Stimulated activated CD8-positive, alpha-beta memory T cell treated with anti-CD3 and anti-CD28 coated beads, Interleukin-2, amount 100 ng/mL, for 48 hours (primary cell): ENCODE measurements at regions not wholly inside any gene's neighbourhood (a gene's known extent, or its start where the extent isn't known, plus 50 kb on each side); places are given as distances from the start of the nearest gene placed in this dataset.
"Not testable (repeated sequence)": the region's sequence is repeated elsewhere in the genome, so short reads cannot be mapped to it uniquely, and the experiment has no call there.

ENCODE experiments used
- DNase-seq, 2 donors: peaks; one replicate each; pipeline ENCODE4 v3.0.0-alpha.2; 2020; ENCODE audit warnings: low read depth in 2 of 2

DNA sequence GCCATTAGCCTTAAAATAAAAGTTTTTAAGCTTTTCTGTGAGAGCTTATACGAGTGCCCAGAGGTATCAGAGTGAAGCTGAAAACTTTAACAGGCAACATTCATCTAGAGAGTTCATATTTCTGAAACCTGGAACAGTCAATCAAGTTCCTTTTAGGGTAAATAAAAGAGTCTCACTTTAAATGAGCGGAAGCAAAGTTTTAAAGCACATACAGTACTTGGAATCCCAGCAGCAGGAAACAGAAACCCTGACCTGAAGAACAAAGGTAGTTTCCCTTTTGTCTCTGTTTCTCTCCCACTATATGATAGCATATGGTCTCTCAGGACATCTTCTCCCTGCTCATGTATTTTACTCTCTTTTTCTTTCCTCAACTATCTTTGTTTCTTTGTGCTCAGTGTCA lies 153.0 kb downstream of the ASB9 start:
- no peak for DNase-seq

DNA sequence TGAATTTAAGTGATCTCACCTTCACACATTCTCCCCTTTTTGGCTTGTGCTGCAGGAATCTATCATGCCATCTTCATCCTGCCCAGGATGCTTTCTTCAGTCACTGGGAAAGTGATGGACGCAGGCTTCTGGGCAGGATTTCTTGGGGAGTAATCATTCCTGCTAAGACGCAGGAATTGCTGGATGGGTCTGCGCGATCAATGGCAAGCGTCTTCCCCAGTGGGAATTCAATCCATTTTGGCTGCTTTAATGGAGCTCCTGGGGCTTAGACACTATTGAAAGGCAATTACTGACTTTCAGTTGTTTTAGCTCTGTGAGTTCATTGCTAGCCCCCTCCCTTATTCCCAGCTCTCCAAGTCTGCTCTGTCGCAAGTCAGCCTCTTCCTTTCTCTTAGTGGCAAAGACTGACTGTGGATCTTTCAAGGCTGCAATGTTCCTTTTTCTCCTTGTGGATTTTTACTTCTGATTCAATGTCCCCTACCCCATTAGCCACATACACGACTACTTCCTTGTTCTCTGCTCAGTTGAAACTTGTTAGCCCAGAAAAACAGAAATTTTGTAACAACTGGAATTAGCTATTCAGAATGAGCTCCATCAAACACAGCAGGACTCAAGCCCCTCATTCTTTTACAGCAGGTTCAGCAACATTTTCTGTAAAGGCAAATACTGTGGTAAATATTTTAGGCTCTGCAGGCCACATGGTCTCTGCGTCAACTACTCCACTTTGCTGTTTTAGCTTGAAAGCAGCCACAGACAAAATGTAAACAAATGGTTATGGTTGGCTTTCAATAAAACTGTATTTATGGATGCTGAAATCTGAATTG lies 154.9 kb downstream of the ASB9 start:
- no peak for DNase-seq

DNA sequence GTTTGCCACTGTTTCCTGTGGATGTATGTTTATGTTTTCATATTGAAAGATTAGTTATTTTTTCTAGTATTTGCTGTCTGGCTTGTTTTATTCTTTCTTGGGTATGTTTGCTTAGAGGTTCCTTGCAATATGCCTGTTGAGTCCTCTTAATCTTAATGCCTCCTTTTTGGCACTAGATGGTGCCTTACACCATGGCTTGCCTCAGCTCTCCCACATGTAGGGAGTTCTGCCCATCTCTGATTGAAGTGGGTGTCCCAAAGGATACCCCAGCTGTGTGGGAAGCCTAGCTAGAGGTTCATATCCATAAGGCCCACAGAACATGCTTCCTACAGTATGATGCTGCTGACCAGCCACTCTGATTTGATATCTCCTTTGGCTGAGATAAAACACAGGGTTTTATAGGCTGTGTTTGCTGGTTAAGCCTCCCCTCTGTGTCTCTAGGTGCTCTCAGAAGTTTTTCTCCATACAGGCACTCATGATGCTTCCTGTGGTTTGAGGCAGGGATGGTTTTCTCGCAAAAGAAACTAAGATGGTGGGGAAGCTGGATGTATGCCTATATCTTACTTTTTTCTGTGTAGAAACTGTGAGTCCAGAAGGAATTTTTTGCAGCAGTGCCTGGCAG lies 162.4 kb downstream of the ASB9 start:
- DNase-seq, result no peak

DNA sequence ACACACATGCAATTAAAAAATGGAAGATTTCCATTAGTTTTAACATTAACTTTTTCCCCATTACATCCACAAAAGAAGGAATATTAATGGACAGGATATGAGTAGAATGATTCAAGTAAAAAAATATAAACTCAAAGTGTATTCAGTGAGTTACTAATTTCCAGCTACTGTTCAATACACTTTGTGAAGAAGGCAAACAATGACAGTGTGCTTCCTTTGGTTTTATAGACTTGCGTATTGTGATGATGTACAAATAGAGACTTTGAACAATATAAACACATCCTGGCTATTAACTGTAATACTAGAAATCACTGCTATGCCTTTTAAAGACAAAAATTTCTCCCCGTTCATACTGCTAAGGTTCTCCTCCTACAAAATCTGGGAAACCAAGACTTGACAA lies 171.4 kb downstream of the ASB9 start:
- no peak for DNase-seq

DNA sequence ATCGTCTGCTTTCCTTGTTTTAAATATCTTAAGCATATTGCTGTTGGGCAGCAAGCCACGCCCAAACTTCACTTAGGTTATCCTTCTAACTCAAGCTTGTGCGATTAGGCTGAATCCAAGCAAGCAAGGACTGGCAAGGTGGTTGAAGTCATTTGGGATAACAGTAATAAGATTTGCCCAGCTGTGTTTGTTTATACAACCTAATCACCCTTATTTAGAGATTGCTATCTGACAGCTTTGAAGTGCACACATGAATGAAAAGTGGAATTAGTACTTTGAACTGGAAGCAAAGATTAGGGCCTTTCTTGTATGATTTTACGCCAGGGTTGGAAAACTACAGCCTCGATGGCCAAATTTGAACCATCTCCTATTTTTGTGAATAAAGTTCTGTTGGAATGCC lies 182.1 kb downstream of the ASB9 start:
- DNase-seq, result no peak

DNA sequence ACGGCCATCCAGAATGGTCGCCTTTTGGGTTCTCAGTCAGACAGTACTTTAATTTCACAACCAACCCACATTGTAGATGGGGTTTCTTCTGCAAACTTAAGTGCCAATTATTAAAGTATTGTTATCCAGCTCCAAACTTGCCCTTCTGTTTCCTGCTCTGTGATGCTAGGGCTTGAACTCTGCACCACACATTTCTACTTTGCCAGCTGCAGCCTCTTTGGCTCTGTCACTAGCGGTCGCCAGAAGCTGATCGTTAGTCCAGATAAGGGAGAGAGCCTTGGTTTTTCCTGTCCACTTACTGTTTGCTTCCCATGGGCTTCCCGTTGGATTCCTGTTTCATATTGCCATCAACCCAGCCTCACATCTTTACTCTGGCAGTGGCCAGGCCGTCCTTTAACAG lies 196.6 kb downstream of the ASB9 start:
- DNase-seq, result no peak

DNA sequence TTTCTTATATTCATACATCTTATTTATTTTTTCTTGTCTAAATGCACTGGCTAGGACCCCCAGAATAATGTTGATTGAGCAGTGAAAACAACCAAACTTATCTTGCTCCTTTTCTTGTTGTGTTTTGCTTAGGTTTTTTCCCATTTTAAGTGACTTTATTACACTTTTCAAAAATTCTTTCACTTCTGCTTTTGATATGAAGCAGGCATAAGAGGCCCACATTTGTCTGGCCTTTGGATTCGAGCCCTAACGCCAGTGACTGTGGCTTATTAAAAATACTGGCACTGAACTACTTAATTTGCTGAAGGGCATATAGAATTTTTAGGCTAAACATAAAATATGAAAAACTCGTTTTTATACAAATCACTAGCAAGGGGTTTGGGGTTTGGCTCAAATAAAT lies 197.0 kb downstream of the ASB9 start:
- no peak for DNase-seq

DNA sequence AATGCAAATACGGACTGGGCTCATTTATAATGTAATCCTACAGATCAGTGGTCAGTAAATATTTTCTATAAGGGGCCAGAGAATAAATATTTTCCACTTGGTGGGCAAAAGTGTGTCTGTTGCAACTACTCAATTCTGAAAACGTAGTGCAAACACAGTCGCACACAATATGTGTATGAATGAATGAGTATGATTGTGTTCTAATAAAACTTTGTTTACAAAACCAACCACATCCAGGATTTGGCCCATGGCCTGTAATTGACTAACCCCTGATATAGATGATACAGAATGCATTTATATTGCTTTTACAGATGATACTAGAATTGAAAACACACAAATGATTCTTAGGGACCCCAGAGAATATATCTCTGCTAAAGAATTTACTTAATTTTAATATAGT lies 197.6 kb downstream of the ASB9 start:
- no peak for DNase-seq

DNA sequence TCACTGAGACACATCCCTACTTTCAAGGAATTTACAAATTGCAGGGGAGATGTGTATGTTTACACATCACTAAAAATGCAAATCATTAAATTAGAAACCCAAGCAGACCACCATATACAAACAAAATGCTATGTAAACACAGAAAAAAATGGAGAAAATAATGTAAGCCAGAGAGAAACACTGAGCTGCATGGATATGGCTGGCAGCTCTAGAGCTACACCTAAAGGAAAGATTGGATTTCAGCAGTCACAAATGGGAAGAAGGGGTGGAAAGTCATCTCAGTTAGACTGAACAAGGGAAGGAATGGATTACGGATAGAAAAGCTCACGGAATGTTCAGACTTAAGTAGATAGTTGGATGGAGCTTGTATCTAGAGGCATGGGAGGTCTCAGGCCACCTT lies 186.3 kb downstream of the MOSPD2 start:
- no peak for DNase-seq

DNA sequence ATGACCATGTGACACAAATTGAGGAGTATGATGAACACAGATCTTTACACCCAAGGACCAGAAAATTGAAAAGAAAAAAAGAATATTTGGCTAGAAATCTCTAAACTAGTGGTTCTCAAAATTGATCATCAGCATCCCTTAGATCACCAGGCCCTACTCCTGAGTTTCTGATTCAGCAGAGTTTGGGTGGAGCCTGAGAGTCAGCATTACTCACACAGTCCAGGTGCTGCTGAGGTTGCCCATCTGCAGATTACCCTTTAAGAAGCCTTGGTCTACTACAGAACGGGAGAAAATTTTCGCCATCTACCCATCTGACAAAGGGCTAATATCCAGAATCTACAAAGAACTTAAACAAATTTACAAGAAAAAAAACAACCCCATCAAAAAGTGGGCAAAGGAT lies 182.8 kb downstream of the MOSPD2 start:
- DNase-seq, result no peak

DNA sequence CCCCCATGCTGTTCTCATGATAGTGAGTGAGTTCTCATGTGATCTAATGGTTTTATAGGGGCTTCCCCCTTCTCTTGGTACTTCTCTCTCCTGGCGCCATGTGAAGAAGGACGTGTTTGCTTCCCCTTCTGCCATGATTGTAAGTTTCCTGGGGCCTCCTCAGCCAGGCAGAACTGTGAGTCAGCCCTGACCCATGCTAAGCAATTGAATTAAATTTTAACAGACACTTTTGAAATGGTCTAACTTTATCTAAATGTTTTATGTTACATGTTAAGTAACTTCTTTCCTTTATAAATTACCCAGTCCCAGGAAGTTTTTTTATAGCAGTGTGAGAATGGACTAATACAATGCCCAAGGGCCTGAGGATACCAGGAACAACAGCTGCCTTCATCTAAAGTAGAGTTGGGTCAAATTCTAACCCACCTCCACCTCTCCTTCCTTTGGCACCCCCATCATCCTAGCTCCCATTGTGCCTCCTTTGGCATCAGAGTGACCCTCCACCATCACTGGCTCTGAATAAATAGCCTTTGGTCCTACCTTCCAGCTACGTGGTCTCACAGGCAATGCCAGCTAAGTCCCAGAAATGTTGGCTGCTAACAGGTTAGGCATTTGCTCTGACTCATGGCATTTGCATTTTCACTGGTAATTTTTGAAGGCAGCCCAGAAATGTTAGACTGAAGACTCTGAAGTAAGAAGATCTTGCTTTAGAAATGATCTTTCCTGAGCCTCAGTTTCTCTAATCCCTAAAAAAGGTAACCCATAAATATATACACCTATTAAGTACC lies 182.1 kb downstream of the MOSPD2 start:
- no peak for DNase-seq

DNA sequence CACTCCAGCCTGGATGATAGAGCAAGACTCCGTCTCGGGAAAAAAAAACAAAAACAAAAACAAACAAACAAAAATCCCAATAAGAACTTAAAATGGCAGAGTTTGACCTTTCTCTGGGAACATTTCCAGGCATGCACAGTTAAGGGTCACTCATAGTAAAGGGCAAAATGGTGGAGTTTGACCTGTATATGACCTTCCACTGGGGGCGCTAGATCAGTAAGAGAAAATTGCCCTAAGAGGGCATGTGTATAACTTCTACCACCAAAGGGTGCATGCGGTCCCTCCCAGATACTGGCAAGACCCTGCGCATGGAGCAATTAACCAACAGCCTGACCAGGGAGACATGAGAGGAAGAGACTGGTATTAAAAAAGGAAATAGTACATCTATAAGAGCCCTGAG lies 177.2 kb downstream of the MOSPD2 start:
- DNase-seq, result no peak

DNA sequence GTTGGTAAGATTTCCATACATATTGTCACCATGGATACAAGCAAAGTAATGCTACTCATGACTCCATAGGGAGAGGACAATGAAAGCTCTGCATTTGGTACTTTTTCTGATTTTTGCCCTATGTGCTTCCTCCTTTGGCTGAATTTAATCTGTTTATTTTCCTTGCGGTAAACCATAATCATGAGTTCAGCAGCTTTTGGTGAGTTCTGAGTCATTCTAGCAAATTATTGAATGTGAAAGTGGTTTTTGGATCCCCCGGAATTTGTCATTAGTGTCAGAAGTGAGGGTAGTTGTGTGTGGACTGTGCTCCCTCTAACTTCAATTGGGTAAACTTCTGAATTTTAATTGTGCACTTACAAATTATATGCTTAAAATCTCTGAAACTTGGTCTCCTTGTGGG lies 170.3 kb downstream of the MOSPD2 start:
- DNase-seq, result no peak

DNA sequence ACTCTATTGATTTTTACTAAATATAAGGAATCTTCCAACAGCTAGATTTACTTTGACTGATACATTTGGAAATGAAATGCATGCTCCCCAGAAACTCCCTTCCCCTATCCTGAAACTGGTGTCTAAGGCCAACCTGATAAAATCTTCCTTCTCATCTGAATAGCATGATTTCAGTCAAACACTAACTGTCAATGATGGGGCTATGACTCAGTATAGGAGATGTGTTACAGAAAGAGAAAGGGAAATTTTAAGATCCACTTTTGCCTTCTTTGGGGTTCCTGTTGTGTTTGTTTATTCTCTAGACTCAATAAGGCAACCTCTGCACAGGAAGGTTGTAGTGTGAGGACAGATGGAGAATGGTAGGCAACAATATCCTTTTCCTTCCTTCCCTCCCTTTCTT lies 160.7 kb downstream of the MOSPD2 start:
- DNase-seq, result no peak

DNA sequence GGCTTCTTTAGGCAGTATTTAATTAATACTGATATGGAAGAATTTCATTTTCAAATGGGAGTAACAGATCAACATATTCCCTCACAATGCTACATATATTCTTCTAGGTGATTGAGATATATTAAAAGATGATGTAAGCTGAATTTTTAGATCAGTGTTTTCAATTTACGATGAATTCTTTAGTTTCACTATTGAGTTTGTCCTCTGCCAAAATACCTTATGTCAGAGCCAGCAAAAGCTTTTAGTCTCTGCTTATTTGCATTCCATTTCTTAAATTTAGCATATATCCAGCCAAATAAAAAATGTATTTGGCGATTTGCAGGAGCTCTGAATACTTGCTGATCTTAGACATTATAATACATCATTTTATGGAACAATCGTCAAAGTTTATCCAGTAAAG lies 144.3 kb downstream of the MOSPD2 start:
- DNase-seq, result no peak

DNA sequence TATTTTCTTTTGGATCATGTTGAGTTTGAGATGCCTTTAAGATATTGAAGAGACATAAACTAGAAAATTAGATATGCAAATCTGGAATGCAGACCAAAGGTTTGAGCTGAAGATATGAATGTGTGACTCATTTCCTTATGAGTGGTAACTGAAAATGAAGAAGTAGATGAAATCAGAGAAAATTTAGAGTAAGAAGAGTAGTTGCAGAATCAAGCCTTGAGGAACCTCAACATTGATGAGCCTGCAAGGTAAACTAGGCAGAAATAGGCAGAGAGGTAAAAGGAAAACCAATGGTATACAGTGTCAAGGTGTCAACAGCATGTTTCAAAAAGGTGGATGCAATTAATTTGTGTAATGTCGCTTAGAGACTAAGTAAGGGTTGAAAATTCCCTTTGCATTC lies 142.8 kb downstream of the MOSPD2 start:
- DNase-seq, result no peak

DNA sequence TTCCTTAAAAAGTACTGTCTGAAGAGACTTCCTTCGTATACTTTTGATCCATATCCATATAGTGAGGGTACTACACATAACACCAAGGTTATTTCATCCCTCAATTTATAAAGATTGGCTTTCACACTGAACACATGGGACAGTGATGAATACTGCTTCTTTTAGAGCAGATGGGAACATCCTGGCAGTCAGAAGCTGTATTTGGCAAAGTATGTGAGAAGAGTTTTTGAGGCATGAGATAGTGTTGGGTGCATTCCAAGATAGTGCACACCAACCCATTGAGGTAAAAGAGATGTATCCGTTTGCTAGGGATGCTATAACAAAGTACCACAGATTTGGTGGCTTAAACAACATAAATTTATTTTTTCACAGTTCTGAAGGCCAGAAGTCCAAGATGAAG lies 141.1 kb downstream of the MOSPD2 start:
- no peak for DNase-seq

DNA sequence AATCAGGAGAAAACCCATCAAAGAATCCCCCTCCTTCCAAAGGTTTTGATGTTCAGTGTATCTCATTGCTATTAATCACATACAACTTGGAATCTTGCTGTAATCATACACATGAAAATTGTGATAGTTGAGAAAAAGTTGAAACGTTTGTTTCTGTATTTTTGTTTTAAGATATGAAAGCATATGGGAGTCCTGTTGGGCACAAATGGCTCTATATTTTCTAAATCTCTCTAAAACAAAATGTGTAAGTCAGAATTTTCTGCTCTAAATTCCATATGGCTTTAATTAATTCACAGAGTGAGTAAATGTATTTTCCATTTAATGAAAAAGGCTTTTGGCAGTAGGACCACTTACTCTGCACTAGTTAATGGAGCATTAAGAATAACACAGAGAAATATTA lies 140.2 kb downstream of the MOSPD2 start:
- DNase-seq, result no peak

DNA sequence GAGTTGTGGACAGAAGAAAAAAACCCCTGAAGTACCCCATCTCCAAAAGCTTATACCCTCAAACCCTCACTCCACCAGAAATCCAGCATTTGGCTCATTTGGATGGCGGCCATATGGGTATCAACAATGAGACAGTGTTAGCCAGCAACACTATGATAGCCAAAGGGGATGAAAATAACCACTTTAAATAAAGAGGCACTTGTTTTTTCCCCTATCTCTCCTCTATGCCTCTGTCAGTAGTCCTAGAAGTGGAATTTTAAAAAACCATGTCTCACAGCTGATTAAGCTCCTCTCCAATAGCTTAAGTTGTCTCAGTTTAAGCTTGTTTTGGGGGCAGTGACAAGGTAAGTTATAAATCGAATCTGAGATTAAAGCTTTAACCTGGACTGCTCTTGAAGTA lies 124.0 kb downstream of the MOSPD2 start:
- no peak for DNase-seq

DNA sequence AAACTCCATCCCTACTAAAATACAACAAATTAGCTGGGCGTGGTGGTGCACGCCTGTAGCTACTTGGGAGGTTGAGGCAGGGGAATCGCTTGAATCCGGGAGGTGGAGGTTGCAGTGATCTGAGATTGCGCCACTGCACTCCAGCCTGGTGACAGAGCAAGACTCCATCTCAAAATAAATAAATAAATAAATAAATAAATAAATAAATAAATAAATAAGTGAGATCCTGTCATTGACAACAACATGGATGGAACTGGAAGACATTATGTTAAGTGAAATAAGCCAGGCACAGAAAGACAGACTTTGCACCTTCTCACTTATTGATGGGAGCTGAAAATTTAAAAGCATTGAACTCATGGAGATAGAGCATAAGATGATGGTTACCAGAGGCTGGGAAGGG lies 111.2 kb downstream of the MOSPD2 start:
- DNase-seq, result not testable (repeated sequence)
